ENCODE measurements at regions not wholly inside any gene's neighbourhood (a gene's known extent, or its start where the extent isn't known, plus 50 kb on each side); places are given as distances from the start of the nearest gene placed in this dataset.

DNA sequence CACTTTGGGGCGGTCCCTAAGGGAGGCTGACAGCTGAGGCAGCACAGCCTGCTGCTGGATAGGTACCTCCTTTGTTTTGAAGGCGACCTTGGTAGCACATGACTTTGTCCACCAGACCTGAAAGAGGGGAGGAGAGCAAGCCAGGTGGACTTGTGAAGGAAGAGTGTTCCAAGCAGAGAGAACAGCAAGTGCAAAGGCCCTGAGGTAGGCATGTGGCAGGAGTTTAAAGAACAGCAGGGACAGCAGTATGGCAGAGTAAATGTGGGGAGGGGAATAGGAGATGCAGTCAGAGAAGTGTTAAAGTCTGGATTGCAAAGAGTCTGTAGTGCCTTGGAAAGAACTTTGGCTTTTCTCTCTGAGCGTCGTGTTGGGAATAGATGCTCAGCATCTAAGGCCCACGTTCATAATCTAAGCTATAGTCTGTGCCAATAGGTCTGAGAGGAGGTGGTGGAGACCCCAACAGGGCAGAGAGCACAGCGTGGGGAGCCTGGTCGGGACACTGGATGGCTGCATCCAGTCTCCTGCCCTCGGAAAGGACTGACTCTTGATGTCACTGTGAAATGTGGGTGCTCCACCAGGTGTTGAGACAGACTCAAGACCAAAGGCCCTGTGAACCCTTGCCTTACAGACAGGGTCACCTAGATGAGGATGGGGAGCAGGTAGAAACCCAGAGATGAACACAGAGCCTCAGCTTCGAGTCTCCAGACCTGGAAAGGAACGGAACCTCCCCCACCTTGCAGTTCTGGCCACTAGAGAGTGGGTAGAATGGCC lies 242.1 kb upstream of the PWP1 start:
- no peak for DNase-seq (ENCODE audit: low read depth)

- no peak for DNase-seq (ENCODE audit: low read depth)
These were observed 240.8 kb upstream of the PWP1 start for GRCh38 chr12:107444771-107445170.

- DNase-seq (ENCODE audit: low read depth), result no peak
These were observed 239.1 kb upstream of the PWP1 start for GRCh38 chr12:107446476-107446875.

DNA sequence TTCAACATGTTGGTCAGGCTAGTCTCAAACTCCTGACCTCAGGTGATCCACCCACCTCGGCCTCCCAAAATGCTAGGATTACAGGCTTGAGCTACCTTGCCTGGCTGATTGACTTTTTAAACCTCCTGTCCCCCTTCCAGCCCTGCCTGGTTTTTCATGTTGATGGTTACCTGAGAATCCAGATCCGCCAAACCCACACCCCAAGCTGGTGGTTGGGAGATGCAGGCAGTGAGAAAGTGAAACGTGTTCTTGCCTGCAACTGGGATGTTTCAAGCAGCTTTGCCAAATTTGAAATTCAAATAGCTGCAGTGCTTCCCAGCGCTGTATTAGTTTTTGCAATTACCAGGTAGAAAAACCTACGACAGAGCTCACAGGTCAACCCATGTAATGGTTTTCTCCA lies 238.3 kb upstream of the PWP1 start:
- DNase-seq (ENCODE audit: low read depth), result no peak

DNA sequence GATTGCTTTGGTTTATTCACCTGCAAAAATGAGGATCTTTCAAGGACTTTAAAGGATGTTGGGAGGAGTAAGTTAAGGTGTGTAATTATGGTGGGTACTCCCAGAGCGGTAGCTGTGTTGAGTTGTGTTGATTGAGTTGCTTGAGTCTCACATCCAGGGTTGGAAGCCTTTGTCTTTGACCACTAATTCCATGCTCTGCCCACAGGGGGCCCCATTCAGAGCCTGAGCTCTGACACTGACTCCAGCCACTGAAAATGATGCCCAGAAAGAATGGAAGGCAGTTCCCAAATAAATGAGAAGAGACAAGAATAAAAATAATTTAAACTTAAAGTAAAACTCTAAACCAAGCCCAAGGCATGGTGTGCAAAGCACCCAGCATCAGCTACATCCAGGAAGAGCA lies 237.4 kb upstream of the PWP1 start:
- DNase-seq (ENCODE audit: low read depth), result no peak

DNA sequence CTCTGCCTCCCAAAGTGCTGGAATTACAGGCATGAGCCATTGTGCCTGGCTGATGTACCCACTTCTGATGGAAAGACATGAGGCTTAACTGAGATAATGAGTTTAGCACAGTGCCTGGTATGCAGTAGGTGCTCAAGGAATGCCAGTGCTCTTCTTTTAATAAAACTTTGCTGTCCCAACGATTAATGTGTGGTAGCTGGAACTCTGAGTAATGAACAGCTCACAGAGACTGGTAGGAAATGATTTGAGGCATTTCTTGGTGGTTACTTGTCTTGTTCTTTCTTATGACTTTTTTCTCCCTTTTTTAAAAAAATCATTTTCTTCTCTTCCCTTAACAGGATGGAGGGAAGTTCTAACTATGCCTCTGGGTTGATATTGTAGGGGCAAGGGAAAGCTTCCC lies 235.7 kb upstream of the PWP1 start:
- no peak for DNase-seq (ENCODE audit: low read depth)

DNA sequence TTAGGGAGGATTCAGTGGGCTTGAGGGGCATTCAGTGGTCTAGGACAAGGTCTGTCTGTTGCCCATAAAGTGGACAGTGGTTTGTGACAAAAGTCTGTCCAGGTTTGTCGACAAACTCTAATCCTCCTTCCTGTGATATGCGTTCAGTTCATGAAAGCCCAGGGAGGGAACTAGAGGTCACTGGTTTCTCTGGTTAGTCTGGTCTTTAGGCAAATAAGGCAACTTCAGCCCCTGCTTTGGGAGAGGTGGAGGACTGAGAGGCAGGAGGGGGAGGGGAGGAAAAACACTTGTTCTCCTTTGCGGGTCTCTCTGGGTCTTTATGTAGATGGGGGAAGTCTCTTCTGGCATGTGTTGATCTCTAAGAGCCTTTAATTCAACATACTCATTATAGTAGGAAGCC lies 235.1 kb upstream of the PWP1 start:
- DNase-seq (ENCODE audit: low read depth), result no peak

DNA sequence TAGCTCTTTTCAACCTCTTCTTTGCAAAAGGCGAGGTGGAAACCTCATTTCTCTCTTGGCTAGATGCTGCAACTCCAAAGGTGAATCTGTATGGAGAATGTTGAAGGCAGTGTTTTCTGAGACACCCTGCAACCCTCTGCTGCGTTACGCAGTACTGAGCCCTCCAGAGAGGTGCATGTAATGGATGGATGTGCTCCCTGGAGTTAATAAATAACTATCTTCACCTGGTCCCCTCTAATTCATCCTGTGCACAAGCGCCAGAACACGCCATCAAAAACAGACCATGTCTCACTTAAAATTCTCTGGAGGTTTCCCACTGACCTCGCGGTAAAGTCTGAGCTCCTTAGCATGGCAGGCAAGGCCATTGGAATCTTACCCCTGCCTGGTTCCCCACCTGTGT lies 234.4 kb upstream of the PWP1 start:
- DNase-seq (ENCODE audit: low read depth), result no peak

GRCh38 chr12:107454109-107454830 lies 231.3 kb upstream of the PWP1 start:
- no peak for DNase-seq (ENCODE audit: low read depth)

DNA sequence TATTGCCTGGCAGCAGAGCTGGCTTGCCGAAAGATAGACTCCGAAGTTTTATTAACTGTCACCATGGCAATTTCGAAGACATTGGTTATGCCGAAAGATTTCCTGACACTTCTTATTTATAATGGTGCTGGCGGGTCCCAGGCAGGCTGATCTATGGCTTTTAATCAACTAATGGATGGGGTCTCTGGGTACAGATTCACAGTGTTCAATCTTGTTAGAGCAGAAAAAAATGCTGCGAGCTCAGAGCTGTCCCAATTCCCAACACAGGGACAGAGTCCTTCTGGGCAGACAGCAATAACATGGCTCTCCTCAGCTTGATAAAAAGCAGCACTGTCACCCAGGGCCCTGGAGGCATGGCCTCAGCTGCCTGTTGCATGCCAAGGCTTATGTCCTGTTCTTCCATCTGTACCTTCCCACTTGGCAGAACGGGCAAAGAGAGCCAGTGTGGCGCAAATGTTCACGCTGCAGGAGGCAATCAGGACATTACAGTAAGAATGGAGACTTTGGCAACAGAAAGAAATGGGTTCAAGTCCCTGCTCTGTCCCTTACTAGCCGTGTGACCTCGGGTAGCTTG lies 228.2 kb upstream of the PWP1 start:
- DNase-seq (ENCODE audit: low read depth), result no peak

GRCh38 chr12:107458163-107458562 lies 227.4 kb upstream of the PWP1 start:
- DNase-seq (ENCODE audit: low read depth), result no peak

DNA sequence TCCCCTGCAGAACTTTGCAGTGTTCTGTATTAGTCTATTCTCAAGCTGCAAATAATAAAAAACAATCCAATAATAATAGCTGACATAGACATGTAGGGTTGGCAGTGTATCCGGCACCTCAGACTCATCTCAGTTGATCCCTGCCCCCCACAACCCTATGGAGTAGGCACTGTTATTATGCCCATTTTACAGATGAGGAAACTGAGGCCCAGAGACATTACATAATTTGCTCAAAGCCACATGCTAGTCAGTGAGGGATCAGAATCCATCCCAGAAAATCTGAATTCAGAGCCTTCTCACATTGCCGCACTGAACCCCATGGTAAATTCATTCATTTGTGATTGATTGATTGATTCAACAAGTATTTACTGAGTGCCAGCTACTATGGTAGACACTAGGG lies 226.6 kb upstream of the PWP1 start:
- no peak for DNase-seq (ENCODE audit: low read depth)

DNA sequence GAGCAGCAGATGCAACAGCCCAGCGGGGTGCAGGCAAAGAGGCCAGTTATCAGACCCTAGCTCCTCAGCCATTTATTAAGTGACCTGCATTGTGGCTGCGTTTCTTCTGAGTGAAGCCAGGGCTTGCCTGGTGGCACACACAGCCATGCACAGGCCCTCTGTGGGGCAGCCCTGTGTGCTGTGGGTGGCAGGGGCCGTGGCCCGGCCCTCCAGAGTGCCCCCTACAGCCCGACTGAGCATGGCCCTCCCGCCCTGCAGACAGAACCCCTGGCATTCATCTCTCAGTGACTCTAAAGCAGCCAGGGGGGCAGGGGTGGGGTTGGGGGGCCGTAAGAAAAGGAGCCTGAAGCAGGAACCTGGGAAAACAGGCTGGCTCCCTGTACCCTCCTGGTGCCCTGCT lies 226.0 kb upstream of the PWP1 start:
- no peak for DNase-seq (ENCODE audit: low read depth)

GRCh38 chr12:107461222-107461975 lies 224.2 kb upstream of the PWP1 start:
- no peak for DNase-seq (ENCODE audit: low read depth)

DNA sequence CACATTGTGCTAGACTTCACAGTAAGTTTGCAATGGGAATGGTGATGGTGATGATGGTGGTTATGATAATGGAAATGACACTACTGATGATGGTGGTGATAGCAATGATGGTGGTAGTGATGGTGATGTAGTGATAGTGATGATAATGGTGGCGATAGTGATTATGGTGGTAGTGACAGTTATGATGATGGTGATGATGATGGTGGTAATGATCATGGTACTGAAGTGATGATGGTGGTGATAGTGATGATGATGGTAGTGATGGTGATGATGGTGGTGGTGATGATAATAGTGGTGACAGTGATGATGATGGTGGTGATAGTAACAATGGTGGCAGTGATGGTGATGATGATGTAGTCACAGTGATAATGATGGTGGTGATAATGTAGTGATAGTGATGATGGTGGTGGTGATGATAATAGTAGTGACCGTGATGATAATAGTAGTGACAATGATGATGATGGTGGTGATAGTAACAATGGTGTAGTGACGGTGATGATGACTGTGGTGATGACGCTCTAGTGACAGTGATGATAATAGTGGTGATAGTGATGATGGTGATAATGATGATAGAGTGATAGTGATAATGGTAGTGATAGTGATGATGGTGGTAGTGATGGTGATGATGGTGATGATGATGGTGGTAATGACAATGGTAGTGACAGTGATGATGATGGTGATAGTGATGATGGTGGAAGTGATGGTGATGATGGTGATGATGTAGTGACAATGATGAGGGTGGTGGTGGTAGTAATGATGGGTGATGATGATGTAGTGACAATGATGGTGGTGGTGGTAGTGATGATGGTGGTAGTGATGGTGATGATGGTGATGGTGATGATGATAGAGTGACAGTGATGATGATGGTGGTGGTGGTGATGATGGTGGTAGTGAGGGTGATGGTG lies 222.9 kb upstream of the PWP1 start:
- DNase-seq (ENCODE audit: low read depth), result no peak

- DNase-seq (ENCODE audit: low read depth), result no peak
These were observed 221.0 kb upstream of the PWP1 start for GRCh38 chr12:107464644-107465043.

DNA sequence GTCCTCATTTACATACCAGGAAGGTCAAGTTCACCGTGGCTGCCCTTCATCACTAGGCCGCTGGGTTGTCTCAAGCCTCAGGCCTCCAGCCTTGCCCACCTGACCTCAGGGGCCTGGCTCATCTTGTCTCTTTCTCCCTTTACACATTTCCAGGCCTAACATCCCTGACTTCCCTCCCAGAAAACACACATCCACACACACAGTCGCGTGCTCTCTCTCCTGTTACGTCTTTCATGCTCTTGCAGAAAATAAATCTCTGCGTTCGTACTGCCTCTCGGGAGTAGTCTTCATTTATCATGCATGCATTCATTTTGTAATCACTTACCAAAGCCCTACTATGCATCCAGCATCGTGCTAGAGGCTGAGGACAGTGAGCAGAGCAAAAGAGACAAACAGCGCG lies 220.0 kb upstream of the PWP1 start:
- DNase-seq (ENCODE audit: low read depth), result no peak

DNA sequence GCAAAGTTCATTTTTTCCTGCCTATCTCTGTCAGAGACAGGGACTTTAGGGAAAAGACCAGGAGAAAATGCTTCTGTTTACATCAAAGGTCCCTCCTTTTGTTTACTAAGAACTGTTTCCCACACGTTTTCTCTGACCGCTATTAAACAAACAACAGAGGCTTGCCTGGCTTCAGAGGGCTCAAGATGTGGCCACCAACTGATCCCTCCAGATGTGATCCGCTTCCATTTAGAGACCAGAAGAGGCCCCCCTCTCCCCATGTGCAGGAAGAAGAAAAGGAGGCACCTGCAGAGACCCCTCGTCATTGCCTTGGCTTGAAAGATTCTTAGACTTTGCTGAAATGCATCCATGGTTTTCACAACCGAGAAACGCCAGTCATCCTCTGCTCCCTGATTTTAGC lies 217.9 kb upstream of the PWP1 start:
- no peak for DNase-seq (ENCODE audit: low read depth)

DNA sequence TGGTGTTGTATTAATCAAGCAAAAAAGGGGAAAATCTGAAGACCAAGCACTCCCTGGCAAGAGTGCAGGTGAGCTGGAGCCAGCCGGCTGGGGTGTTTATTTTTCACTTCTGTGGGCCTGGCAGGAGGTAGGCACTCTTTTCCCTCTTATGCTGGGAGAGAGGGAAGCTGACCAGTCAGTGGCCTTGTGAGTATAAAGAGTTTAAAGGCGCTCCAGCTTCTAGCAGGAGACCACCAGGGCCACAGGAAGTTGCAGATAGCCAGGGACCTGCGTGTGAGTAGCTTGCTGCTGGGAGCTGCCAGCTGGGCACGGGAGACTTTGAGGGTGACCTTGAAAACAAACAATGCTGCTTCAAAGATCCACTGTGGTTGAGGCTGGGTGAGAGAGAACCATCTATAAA lies 217.4 kb upstream of the PWP1 start:
- DNase-seq (ENCODE audit: low read depth), result no peak

- DNase-seq (ENCODE audit: low read depth), result no peak
These were observed 216.6 kb upstream of the PWP1 start for GRCh38 chr12:107469011-107469410.

DNA sequence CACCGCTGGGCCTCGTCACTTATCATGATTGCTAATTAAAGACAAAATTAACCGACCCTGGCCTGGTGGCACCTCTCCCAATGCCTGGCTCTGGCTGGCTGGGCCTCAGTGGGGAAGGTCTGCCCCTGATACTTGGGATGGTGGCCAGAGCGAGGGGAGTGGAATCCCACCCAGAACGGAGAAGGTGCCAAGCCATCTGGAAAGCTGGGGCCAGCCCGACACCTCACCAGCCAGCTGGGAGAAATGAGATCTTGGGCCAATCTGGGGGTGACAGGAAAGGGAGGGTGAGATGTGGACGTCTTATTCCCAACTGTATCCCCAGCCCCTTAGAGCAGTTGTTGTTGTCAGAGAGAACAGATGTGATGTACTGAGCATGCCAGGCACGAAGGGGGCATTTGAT lies 215.0 kb upstream of the PWP1 start:
- DNase-seq (ENCODE audit: low read depth), result no peak

DNA sequence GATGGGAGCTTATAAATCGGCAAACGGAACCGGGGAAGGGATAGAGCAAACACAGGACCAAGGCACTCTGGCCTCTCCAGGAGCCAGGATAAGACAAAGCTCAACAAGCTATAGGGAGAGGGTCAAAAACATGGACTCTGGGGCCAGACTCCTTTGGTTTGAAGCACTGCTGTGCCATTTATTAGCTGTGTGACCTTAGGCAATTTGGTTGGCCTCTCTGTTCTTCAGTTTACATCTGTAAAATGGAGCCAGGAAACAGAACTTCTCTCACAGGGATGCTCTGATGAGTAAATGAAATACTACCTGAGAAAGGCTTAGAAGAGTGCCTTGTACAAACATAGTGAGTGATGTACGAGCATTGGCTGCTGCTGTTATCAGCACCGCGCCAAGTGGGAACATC lies 213.3 kb upstream of the PWP1 start:
- DNase-seq (ENCODE audit: low read depth), result no peak
